Naive thymus-derived CD4-positive, alpha-beta T cell (primary cell): ENCODE measurements at regions not wholly inside any gene's neighbourhood (a gene's known extent, or its start where the extent isn't known, plus 50 kb on each side); places are given as distances from the start of the nearest gene placed in this dataset.

Experiments
- ATAC-seq: fragments of 150-1000 bp; cut with Tn5 transposase; 2 replicates; pipeline ENCODE4 v1.10.0; 2021; ENCODE audit warnings: mild to moderate bottlenecking, moderate library complexity
- CTCF ChIA-PET: fragments of 350-600 bp; sonication (Branson Sonifier 250); formaldehyde crosslinking; loops from one replicate; lab custom pipeline; 2021; ENCODE audit warnings: antibody characterized with exemption; lab: Charles Lee
- POLR2A ChIA-PET: fragments of 350-600 bp; sonication (Branson Sonifier 250); formaldehyde crosslinking; loops from one replicate; lab custom pipeline; 2021; ENCODE audit warnings: antibody characterized with exemption, inconsistent platforms; lab: Charles Lee
- DNase-seq, 9 donors: peaks; one replicate each; pipeline versions ENCODE4 v3.0.0 to v3.0.0-alpha.2; 2020 to 2022; ENCODE audit warnings: mixed read lengths in 1 of 9
- H3K27ac ChIP-seq: one replicate; pipeline ENCODE4 v1.7.0; 2013; ENCODE audit warnings: mild to moderate bottlenecking, low read depth, low read length, moderate library complexity
- H3K27me3 ChIP-seq, 2 donors: one replicate each; pipeline ENCODE4 v1.7.0; 2013; ENCODE audit warnings: low read length in 2 of 2, mild to moderate bottlenecking in 2 of 2, moderate library complexity in 2 of 2; ENCODE audit not compliant: control insufficient read depth in 2 of 2, insufficient read depth in 2 of 2
- H3K36me3 ChIP-seq, 3 experiments: 1 replicate in 2 of 3; 2 replicates in 1 of 3; pipeline ENCODE4 v1.7.0; 2013; ENCODE audit warnings: low read length in 3 of 3, mild to moderate bottlenecking in 3 of 3, moderate library complexity in 1 of 3; ENCODE audit not compliant: insufficient read depth in 3 of 3, control insufficient read depth in 2 of 3
- H3K4me1 ChIP-seq, 2 donors: one replicate each; pipeline ENCODE4 v1.7.0; 2013; ENCODE audit warnings: low read length in 2 of 2, mild to moderate bottlenecking in 2 of 2, moderate library complexity in 1 of 2; ENCODE audit not compliant: control insufficient read depth in 2 of 2, insufficient read depth in 2 of 2
- H3K4me3 ChIP-seq: 2 replicates; pipeline ENCODE4 v1.7.0; 2013; ENCODE audit warnings: mild to moderate bottlenecking, low read length
- H3K9me3 ChIP-seq, 3 experiments: 1 replicate in 2 of 3; 2 replicates in 1 of 3; pipeline ENCODE4 v1.7.0; 2013; ENCODE audit warnings: low read length in 3 of 3; ENCODE audit not compliant: control insufficient read depth in 2 of 3
- H3K27ac Mint-ChIP-seq, 9 donors: one replicate each; pipeline ENCODE4 v1.8.0; 2020 to 2022; ENCODE audit warnings: mixed read lengths in 9 of 9, mild to moderate bottlenecking in 8 of 9, moderate library complexity in 5 of 9, inconsistent platforms in 2 of 9
- H3K27me3 Mint-ChIP-seq, 5 donors: one replicate each; pipeline ENCODE4 v1.8.0; 2021 to 2022; ENCODE audit warnings: mixed read lengths in 5 of 5, mild to moderate bottlenecking in 1 of 5
- H3K36me3 Mint-ChIP-seq, 5 donors: one replicate each; pipeline ENCODE4 v1.8.0; 2020 to 2022; ENCODE audit warnings: mixed read lengths in 5 of 5, mild to moderate bottlenecking in 3 of 5, inconsistent platforms in 1 of 5
- H3K4me1 Mint-ChIP-seq, 7 donors: one replicate each; pipeline ENCODE4 v1.8.0; 2020 to 2022; ENCODE audit warnings: mixed read lengths in 7 of 7, mild to moderate bottlenecking in 3 of 7, inconsistent platforms in 1 of 7
- H3K4me3 Mint-ChIP-seq, 10 donors: one replicate each; pipeline ENCODE4 v1.8.0; 2020 to 2022; ENCODE audit warnings: mild to moderate bottlenecking in 10 of 10, mixed read lengths in 10 of 10, moderate library complexity in 6 of 10, inconsistent platforms in 2 of 10
- H3K9me3 Mint-ChIP-seq, 11 donors: one replicate each; pipeline ENCODE4 v1.8.0; 2020 to 2022; ENCODE audit warnings: mixed read lengths in 11 of 11, mild to moderate bottlenecking in 4 of 11, inconsistent platforms in 1 of 11, moderate library complexity in 1 of 11
- intact Hi-C, 2 donors: fragments of 100-400 bp; cut with micrococcal nuclease; formaldehyde crosslinking; loops; one replicate each; pipeline ENCODE4 v1.15.1; 2023

DNA sequence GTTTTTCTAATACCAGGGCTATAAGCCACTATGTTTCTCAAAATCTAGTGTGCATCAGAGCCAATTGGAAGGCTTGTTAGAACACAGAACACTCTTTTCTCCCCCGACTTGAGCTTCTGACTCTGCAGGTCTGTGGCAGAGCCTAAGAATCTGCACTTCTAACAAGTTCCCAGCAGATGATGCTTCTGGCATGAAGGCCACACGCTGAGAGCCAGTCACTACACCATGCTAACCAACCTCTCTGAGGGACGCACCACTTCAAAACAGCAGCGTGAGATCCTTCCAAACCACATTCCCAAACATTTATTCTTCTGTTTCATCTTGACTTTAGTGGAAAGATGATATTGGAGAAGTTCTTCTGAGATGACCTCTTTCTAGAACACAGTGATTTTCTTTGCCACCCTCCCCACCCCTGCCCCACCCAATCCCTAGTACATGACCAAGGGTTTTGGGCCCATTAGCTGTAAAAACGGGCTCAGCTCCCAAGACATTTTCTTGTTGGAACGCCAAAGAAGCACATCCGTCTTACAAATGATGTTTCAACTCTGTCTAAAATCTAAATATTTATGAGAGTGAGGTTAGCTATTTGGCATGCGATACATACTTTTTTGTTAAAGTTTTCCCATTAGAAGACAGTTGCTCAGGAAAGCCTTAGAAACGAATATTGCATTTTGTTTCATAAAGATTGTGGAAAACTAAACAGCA lies 391.9 kb downstream of the TMEM182 start:
- no peaks in the 10 kb centered on the region for H3K4me1 Mint-ChIP-seq

DNA sequence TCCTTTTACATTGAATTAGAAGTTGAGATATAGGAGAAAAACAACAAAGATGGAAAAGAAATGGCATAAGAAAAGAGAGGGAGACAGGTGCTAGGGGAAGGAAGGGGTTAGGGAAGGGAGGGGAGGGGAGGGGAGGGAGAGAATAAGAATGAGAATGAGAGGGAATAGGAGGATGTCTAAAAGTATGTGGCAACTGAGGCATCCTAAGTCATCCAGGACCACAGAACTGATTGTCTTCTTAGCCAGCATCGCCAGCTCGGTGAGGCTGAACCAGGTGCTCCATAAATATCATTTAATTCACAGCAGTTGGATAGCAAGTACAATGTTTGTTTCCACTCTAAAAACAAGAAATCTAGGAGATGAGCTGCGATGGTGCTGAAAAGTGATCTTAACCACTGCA lies 393.5 kb downstream of the TMEM182 start:
- no peak overlapping the region for H3K27ac ChIP-seq
- H3K36me3 ChIP-seq: no peaks in the 10 kb centered on the region
- no peaks in the 10 kb centered on the region for H3K4me1 ChIP-seq
- ChIA-PET POLR2A (no interaction called here), CTCF (no interaction called here)
- peaks cover 0 to 13% (median 6%) of the 10 kb centered on the region in 5 donors for H3K27me3 Mint-ChIP-seq
- H3K4me3 ChIP-seq: no peak overlapping the region
- H3K9me3 Mint-ChIP-seq: peaks cover 0 to 17% (median 0%) of the 10 kb centered on the region in 11 donors
- H3K9me3 ChIP-seq: no peaks in the 10 kb centered on the region
- H3K4me3 Mint-ChIP-seq: no peak overlapping the region
- no peaks in the 10 kb centered on the region for H3K4me1 Mint-ChIP-seq
- no peaks in the 10 kb centered on the region for H3K27me3 ChIP-seq
- no peak overlapping the region for H3K27ac Mint-ChIP-seq
- no peaks in the 10 kb centered on the region for H3K36me3 Mint-ChIP-seq
- ATAC-seq (no peak), DNase-seq (no peak)
- intact Hi-C loops: no loop called here

More for the DNA sequence above, 391.9 kb downstream of the TMEM182 start:
- Mint-ChIP-seq H3K36me3 (no peaks in the 10 kb centered on the region), H3K4me3 (no peak overlapping the region), H3K27ac (no peak overlapping the region), H3K9me3 (peaks cover 0 to 17% (median 0%) of the 10 kb centered on the region in 11 donors), H3K27me3 (peaks cover 0 to 13% (median 6%) of the 10 kb centered on the region in 5 donors)
- no peaks in the 10 kb centered on the region for H3K36me3 ChIP-seq
- ChIA-PET CTCF (no interaction called here), POLR2A (no interaction called here)
- no peak overlapping the region for H3K27ac ChIP-seq
- H3K4me3 ChIP-seq: no peak overlapping the region
- no peak for DNase-seq
- no peaks in the 10 kb centered on the region for H3K4me1 ChIP-seq
- no peaks in the 10 kb centered on the region for H3K27me3 ChIP-seq
- no peak for ATAC-seq
- intact Hi-C loops: no loop called here
- no peaks in the 10 kb centered on the region for H3K9me3 ChIP-seq

DNA sequence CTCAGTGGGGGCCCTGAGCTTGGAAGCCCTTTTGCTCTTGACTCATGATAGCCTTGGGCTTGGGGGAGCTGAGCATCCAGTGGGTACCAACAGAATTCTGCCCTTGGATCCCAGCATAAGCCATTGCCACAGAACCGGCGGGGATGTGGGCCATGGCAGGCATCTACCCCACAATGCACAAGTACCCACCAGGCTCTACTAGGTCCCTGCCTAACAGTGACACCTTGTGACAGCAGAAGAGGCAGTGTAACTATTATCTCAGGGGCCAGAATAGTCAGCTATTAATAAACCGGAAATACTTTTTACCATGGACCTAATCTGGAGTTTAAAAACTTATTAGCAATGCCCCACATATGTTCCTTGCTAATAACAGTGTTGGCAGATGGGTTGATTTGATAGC lies 397.2 kb downstream of the TMEM182 start:
- DNase-seq: no peak
- Mint-ChIP-seq H3K36me3 (no peaks in the 10 kb centered on the region), H3K27ac (no peak overlapping the region), H3K4me3 (no peak overlapping the region), H3K4me1 (no peaks in the 10 kb centered on the region), H3K27me3 (peaks cover 0 to 10% (median 5%) of the 10 kb centered on the region in 5 donors), H3K9me3 (peaks cover 0 to 8% (median 0%) of the 10 kb centered on the region in 11 donors)
- Histone ChIP-seq H3K27me3 (no peaks in the 10 kb centered on the region), H3K36me3 (no peaks in the 10 kb centered on the region), H3K27ac (no peak overlapping the region), H3K9me3 (no peaks in the 10 kb centered on the region), H3K4me3 (no peak overlapping the region), H3K4me1 (no peaks in the 10 kb centered on the region)
- ChIA-PET CTCF (no interaction called here), POLR2A (no interaction called here)
- ATAC-seq: no peak
- intact Hi-C loops: no loop called here

DNA sequence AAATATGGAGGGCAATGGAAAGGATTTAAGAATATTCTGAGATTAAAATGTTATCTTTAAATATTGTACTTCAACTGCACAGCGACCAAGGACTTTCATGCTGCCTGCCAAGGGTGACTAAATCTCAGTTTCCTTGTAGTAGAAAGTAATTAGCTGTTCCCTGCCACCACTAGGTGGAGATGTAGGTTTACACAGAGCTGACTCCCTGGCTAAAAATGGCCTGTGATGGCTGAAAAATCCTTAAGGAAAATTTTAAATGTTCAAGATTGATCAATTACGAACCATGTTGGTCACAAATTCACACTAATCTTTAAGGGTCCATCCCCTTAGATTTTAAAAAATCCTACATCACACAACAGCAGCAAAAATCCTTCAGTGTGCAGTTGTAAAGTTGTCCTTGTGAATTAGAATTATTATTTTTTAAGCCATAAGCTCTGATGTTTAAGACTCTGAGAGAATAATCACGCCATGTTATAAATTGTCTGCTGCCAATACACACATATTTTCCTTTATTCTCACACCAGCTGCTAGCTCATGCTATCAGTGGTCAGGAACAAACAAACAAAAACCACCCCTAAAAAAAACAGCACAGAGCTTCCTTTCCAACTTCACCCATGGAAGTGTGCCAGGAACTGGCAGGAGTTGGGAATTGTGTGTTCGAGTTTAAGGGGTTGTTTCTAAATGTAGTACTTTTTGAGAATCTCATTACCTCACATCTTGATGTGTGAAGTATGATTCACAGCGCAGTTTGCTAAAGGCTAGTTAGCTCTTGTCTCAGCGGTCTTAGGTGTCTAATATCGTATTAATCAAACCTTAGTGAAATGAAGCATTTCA lies 399.8 kb downstream of the TMEM182 start:
- no peak overlapping the region for H3K4me3 ChIP-seq
- Mint-ChIP-seq H3K27ac (no peak overlapping the region), H3K36me3 (no peaks in the 10 kb centered on the region), H3K4me3 (no peak overlapping the region), H3K9me3 (no peaks in the 10 kb centered on the region), H3K4me1 (no peaks in the 10 kb centered on the region), H3K27me3 (peaks cover 0 to 7% (median under 1%) of the 10 kb centered on the region in 5 donors)
- no peaks in the 10 kb centered on the region for H3K9me3 ChIP-seq
- DNase-seq (no peak), ATAC-seq (no peak)
- H3K4me1 ChIP-seq: no peaks in the 10 kb centered on the region
- CTCF ChIA-PET: no interaction called here
- intact Hi-C loops: loop anchor here (5.0 kb wide), 3 partner anchors 1251 to 1711 kb away; no protein-coding TSS in a partner anchor
- POLR2A ChIA-PET: no interaction called here
- H3K27me3 ChIP-seq: no peaks in the 10 kb centered on the region
- no peaks in the 10 kb centered on the region for H3K36me3 ChIP-seq
- H3K27ac ChIP-seq: no peak overlapping the region

DNA sequence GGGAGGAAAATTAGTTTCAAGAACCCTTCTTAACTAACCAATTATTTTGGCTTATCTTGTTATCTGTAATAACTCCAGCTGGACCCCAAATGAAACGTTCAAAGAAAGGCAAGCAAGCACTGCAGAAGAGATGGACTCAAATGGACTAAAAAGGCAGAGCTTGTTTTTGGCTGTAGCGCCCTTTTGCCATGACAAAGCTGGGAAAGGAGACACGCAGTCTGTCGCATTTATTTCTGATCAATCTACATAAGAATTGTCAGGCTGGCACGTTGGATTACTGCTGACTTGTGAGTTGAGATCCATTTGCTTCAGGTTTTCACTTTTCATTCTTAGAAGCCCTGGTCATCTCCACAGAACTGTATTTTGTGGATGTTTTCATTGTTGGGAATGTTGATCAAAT lies 402.9 kb downstream of the TMEM182 start:
- no peaks in the 10 kb centered on the region for H3K36me3 Mint-ChIP-seq
- peaks cover 0 to 2% (median 0%) of the 10 kb centered on the region in 11 donors for H3K9me3 Mint-ChIP-seq
- Histone ChIP-seq H3K27me3 (no peaks in the 10 kb centered on the region), H3K9me3 (no peaks in the 10 kb centered on the region), H3K4me1 (no peaks in the 10 kb centered on the region), H3K27ac (no peak overlapping the region), H3K36me3 (no peaks in the 10 kb centered on the region), H3K4me3 (no peak overlapping the region)
- H3K4me3 Mint-ChIP-seq: no peak overlapping the region
- H3K4me1 Mint-ChIP-seq: no peaks in the 10 kb centered on the region
- CTCF ChIA-PET: no interaction called here
- H3K27me3 Mint-ChIP-seq: peaks cover 0 to 4% (median 0%) of the 10 kb centered on the region in 5 donors
- no peak for ATAC-seq
- intact Hi-C loops: loop anchor here (5.0 kb wide), 3 partner anchors 1248 to 1708 kb away; no protein-coding TSS in a partner anchor
- no peak for DNase-seq
- POLR2A ChIA-PET: no interaction called here
- H3K27ac Mint-ChIP-seq: no peak overlapping the region

DNA sequence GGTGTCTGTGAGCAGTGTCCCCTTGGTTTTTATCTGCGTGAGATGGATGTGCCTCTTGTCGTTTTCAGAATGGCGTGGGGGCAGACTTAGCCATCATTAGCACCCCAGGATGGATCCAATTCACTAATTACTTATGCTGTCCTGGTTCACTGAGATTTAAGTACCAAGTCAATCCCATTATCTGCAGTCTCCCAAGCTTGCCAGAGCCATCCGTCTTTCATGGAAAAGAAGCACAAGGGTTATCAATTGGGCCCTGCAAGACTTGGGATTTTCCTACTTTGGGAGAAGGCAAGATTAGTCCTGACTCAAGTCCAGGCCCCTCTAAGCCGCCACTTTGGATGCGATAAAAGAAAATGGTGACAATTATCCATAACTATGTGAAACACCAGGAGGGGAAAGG lies 404.0 kb downstream of the TMEM182 start:
- Mint-ChIP-seq H3K4me3 (no peak overlapping the region), H3K27me3 (peaks cover 0 to 4% (median 0%) of the 10 kb centered on the region in 5 donors), H3K4me1 (no peaks in the 10 kb centered on the region), H3K36me3 (no peaks in the 10 kb centered on the region), H3K27ac (no peak overlapping the region), H3K9me3 (peaks cover 0 to 2% (median 0%) of the 10 kb centered on the region in 11 donors)
- H3K27ac ChIP-seq: no peak overlapping the region
- ATAC-seq: no peak
- H3K4me1 ChIP-seq: no peaks in the 10 kb centered on the region
- no peaks in the 10 kb centered on the region for H3K36me3 ChIP-seq
- intact Hi-C loops: no loop called here
- CTCF ChIA-PET: no interaction called here
- no peak for DNase-seq
- POLR2A ChIA-PET: no interaction called here
- H3K27me3 ChIP-seq: no peaks in the 10 kb centered on the region
- no peak overlapping the region for H3K4me3 ChIP-seq
- H3K9me3 ChIP-seq: no peaks in the 10 kb centered on the region
